ENCODE measurements at regions not wholly inside any gene's neighbourhood (a gene's known extent, or its start where the extent isn't known, plus 50 kb on each side); places are given as distances from the start of the nearest gene placed in this dataset.
"Not testable (repeated sequence)": the region's sequence is repeated elsewhere in the genome, so short reads cannot be mapped to it uniquely, and the experiment has no call there.

- H3K9ac ChIP-seq (ENCODE audit: low read length); H3K27ac ChIP-seq (ENCODE audit: low read depth, low read length); H3K9me3 ChIP-seq (ENCODE audit: control insufficient read depth, insufficient read depth, low read depth, low read length); H3K36me3 ChIP-seq (ENCODE audit: control insufficient read depth, insufficient read depth, low read length); H3K4me3 ChIP-seq (ENCODE audit: low read depth, low read length); H3K4me1 ChIP-seq (ENCODE audit: control insufficient read depth, insufficient read depth, low read length); H3K27me3 ChIP-seq (ENCODE audit: control insufficient read depth, insufficient read depth, low read length): not testable (repeated sequence)
These were observed 125.5 kb downstream of the HAUS1 start for GRCh38 chr18:46229641-46230040.

- Histone ChIP-seq H3K9me3 (ENCODE audit: control insufficient read depth, insufficient read depth, low read depth, low read length) (no peaks in the 10 kb centered on the region), H3K4me1 (ENCODE audit: control insufficient read depth, insufficient read depth, low read length) (peaks cover 17% of the 10 kb centered on the region), H3K9ac (ENCODE audit: low read length) (no peak overlapping the region), H3K36me3 (ENCODE audit: control insufficient read depth, insufficient read depth, low read length) (no peaks in the 10 kb centered on the region), H3K27ac (ENCODE audit: low read depth, low read length) (no peak overlapping the region), H3K27me3 (ENCODE audit: control insufficient read depth, insufficient read depth, low read length) (no peaks in the 10 kb centered on the region), H3K4me3 (ENCODE audit: low read depth, low read length) (no peak overlapping the region)
These were observed 132.0 kb downstream of the HAUS1 start for GRCh38 chr18:46236156-46236555.

GRCh38 chr18:46237891-46238290, 133.7 kb downstream of the HAUS1 start:
- Histone ChIP-seq H3K27me3 (ENCODE audit: control insufficient read depth, insufficient read depth, low read length) (no peaks in the 10 kb centered on the region), H3K9me3 (ENCODE audit: control insufficient read depth, insufficient read depth, low read depth, low read length) (no peaks in the 10 kb centered on the region)

GRCh38 chr18:46239549-46239948, 135.4 kb downstream of the HAUS1 start:
- no peaks in the 10 kb centered on the region for H3K36me3 ChIP-seq (ENCODE audit: control insufficient read depth, insufficient read depth, low read length)
- no peaks in the 10 kb centered on the region for H3K9me3 ChIP-seq (ENCODE audit: control insufficient read depth, insufficient read depth, low read depth, low read length)
- H3K4me3 ChIP-seq (ENCODE audit: low read depth, low read length), result no peak overlapping the region
- no peak overlapping the region for H3K9ac ChIP-seq (ENCODE audit: low read length)
- H3K27ac ChIP-seq (ENCODE audit: low read depth, low read length), result no peak overlapping the region
- peaks cover 15% of the 10 kb centered on the region for H3K4me1 ChIP-seq (ENCODE audit: control insufficient read depth, insufficient read depth, low read length)
- no peaks in the 10 kb centered on the region for H3K27me3 ChIP-seq (ENCODE audit: control insufficient read depth, insufficient read depth, low read length)

More at GRCh38 chr18:46237891-46238290, 133.7 kb downstream of the HAUS1 start:
- Histone ChIP-seq H3K4me3 (ENCODE audit: low read depth, low read length) (no peak overlapping the region), H3K36me3 (ENCODE audit: control insufficient read depth, insufficient read depth, low read length) (no peaks in the 10 kb centered on the region), H3K4me1 (ENCODE audit: control insufficient read depth, insufficient read depth, low read length) (peaks cover 17% of the 10 kb centered on the region), H3K9ac (ENCODE audit: low read length) (no peak overlapping the region), H3K27ac (ENCODE audit: low read depth, low read length) (no peak overlapping the region)

GRCh38 chr18:46239998-46240397, 135.8 kb downstream of the HAUS1 start:
- Histone ChIP-seq H3K36me3 (ENCODE audit: control insufficient read depth, insufficient read depth, low read length) (no peaks in the 10 kb centered on the region), H3K27ac (ENCODE audit: low read depth, low read length) (no peak overlapping the region), H3K4me1 (ENCODE audit: control insufficient read depth, insufficient read depth, low read length) (peaks cover 13% of the 10 kb centered on the region), H3K4me3 (ENCODE audit: low read depth, low read length) (no peak overlapping the region), H3K9me3 (ENCODE audit: control insufficient read depth, insufficient read depth, low read depth, low read length) (no peaks in the 10 kb centered on the region), H3K9ac (ENCODE audit: low read length) (no peak overlapping the region), H3K27me3 (ENCODE audit: control insufficient read depth, insufficient read depth, low read length) (no peaks in the 10 kb centered on the region)

GRCh38 chr18:46241393-46241792, 137.2 kb downstream of the HAUS1 start:
- not testable (repeated sequence) for H3K36me3 ChIP-seq (ENCODE audit: control insufficient read depth, insufficient read depth, low read length); H3K4me1 ChIP-seq (ENCODE audit: control insufficient read depth, insufficient read depth, low read length); H3K4me3 ChIP-seq (ENCODE audit: low read depth, low read length); H3K27ac ChIP-seq (ENCODE audit: low read depth, low read length); H3K9ac ChIP-seq (ENCODE audit: low read length); H3K27me3 ChIP-seq (ENCODE audit: control insufficient read depth, insufficient read depth, low read length); H3K9me3 ChIP-seq (ENCODE audit: control insufficient read depth, insufficient read depth, low read depth, low read length)

GRCh38 chr18:46242183-46242582, 138.0 kb downstream of the HAUS1 start:
- Histone ChIP-seq H3K4me1 (ENCODE audit: control insufficient read depth, insufficient read depth, low read length) (peaks cover 8% of the 10 kb centered on the region), H3K27ac (ENCODE audit: low read depth, low read length) (no peak overlapping the region), H3K27me3 (ENCODE audit: control insufficient read depth, insufficient read depth, low read length) (no peaks in the 10 kb centered on the region), H3K4me3 (ENCODE audit: low read depth, low read length) (no peak overlapping the region), H3K9me3 (ENCODE audit: control insufficient read depth, insufficient read depth, low read depth, low read length) (no peaks in the 10 kb centered on the region), H3K9ac (ENCODE audit: low read length) (no peak overlapping the region), H3K36me3 (ENCODE audit: control insufficient read depth, insufficient read depth, low read length) (no peaks in the 10 kb centered on the region)

GRCh38 chr18:46243095-46243494, 138.9 kb downstream of the HAUS1 start:
- no peaks in the 10 kb centered on the region for H3K9me3 ChIP-seq (ENCODE audit: control insufficient read depth, insufficient read depth, low read depth, low read length)
- no peaks in the 10 kb centered on the region for H3K36me3 ChIP-seq (ENCODE audit: control insufficient read depth, insufficient read depth, low read length)
- H3K27ac ChIP-seq (ENCODE audit: low read depth, low read length), result no peak overlapping the region
- peaks cover 8% of the 10 kb centered on the region for H3K4me1 ChIP-seq (ENCODE audit: control insufficient read depth, insufficient read depth, low read length)
- H3K27me3 ChIP-seq (ENCODE audit: control insufficient read depth, insufficient read depth, low read length), result no peaks in the 10 kb centered on the region
- no peak overlapping the region for H3K4me3 ChIP-seq (ENCODE audit: low read depth, low read length)
- H3K9ac ChIP-seq (ENCODE audit: low read length), result no peak overlapping the region

- peaks cover 8% of the 10 kb centered on the region for H3K4me1 ChIP-seq (ENCODE audit: control insufficient read depth, insufficient read depth, low read length)
- no peak overlapping the region for H3K4me3 ChIP-seq (ENCODE audit: low read depth, low read length)
- no peaks in the 10 kb centered on the region for H3K36me3 ChIP-seq (ENCODE audit: control insufficient read depth, insufficient read depth, low read length)
- no peaks in the 10 kb centered on the region for H3K9me3 ChIP-seq (ENCODE audit: control insufficient read depth, insufficient read depth, low read depth, low read length)
- H3K27me3 ChIP-seq (ENCODE audit: control insufficient read depth, insufficient read depth, low read length), result no peaks in the 10 kb centered on the region
- H3K27ac ChIP-seq (ENCODE audit: low read depth, low read length), result no peak overlapping the region
- H3K9ac ChIP-seq (ENCODE audit: low read length), result no peak overlapping the region
These were observed 139.5 kb downstream of the HAUS1 start for GRCh38 chr18:46243673-46244072.

GRCh38 chr18:46246101-46246500, 141.9 kb downstream of the HAUS1 start:
- H3K27ac ChIP-seq (ENCODE audit: low read depth, low read length), result no peak overlapping the region
- H3K4me1 ChIP-seq (ENCODE audit: control insufficient read depth, insufficient read depth, low read length), result peaks cover 11% of the 10 kb centered on the region
- H3K9me3 ChIP-seq (ENCODE audit: control insufficient read depth, insufficient read depth, low read depth, low read length), result no peaks in the 10 kb centered on the region
- H3K9ac ChIP-seq (ENCODE audit: low read length), result no peak overlapping the region
- no peaks in the 10 kb centered on the region for H3K36me3 ChIP-seq (ENCODE audit: control insufficient read depth, insufficient read depth, low read length)
- H3K4me3 ChIP-seq (ENCODE audit: low read depth, low read length), result no peak overlapping the region
- no peaks in the 10 kb centered on the region for H3K27me3 ChIP-seq (ENCODE audit: control insufficient read depth, insufficient read depth, low read length)

- no peaks in the 10 kb centered on the region for H3K9me3 ChIP-seq (ENCODE audit: control insufficient read depth, insufficient read depth, low read depth, low read length)
- H3K4me3 ChIP-seq (ENCODE audit: low read depth, low read length), result no peak overlapping the region
- peaks cover 11% of the 10 kb centered on the region for H3K4me1 ChIP-seq (ENCODE audit: control insufficient read depth, insufficient read depth, low read length)
- no peak overlapping the region for H3K9ac ChIP-seq (ENCODE audit: low read length)
- no peak overlapping the region for H3K27ac ChIP-seq (ENCODE audit: low read depth, low read length)
- no peaks in the 10 kb centered on the region for H3K36me3 ChIP-seq (ENCODE audit: control insufficient read depth, insufficient read depth, low read length)
- no peaks in the 10 kb centered on the region for H3K27me3 ChIP-seq (ENCODE audit: control insufficient read depth, insufficient read depth, low read length)
These were observed 143.8 kb downstream of the HAUS1 start for GRCh38 chr18:46247942-46248341.
